WTC11 (cell line): ENCODE measurements at regions not wholly inside any gene's neighbourhood (a gene's known extent, or its start where the extent isn't known, plus 50 kb on each side); places are given as distances from the start of the nearest gene placed in this dataset.

Experiments
- ATAC-seq: fragments of 200-7000 bp; cut with Tn5 transposase; 2 replicates; pipeline ENCODE4 v1.10.0; 2021; ENCODE audit warnings: mild to moderate bottlenecking, moderate library complexity
- CTCF ChIA-PET: fragments of 300-600 bp; sonication (Branson Sonifier 250); formaldehyde crosslinking; loops from one replicate; lab custom pipeline; 2021; ENCODE audit warnings: antibody characterized with exemption; lab: Charles Lee
- POLR2A ChIA-PET: fragments of 350-600 bp; sonication (Branson Sonifier 250); formaldehyde crosslinking; loops from one replicate; lab custom pipeline; 2021; ENCODE audit warnings: antibody characterized with exemption; lab: Charles Lee
- DNase-seq: peaks from one replicate; pipeline ENCODE4 v3.0.0; 2021; ENCODE audit warnings: low spot score
- H3K27ac Mint-ChIP-seq: 2 replicates; pipeline ENCODE4 v1.8.0; 2021; ENCODE audit warnings: mixed read lengths
- H3K27me3 Mint-ChIP-seq: 2 replicates; pipeline ENCODE4 v1.8.0; 2021; ENCODE audit warnings: low read depth, mild to moderate bottlenecking, moderate library complexity, mixed read lengths
- H3K36me3 Mint-ChIP-seq: 2 replicates; pipeline ENCODE4 v1.8.0; 2021; ENCODE audit warnings: mixed read lengths
- H3K4me1 Mint-ChIP-seq: 2 replicates; pipeline ENCODE4 v1.8.0; 2022; ENCODE audit warnings: mixed read lengths
- H3K4me3 Mint-ChIP-seq: 2 replicates; pipeline ENCODE4 v1.8.0; 2021; ENCODE audit warnings: mild to moderate bottlenecking, moderate library complexity, mixed read lengths
- H3K9me3 Mint-ChIP-seq: 2 replicates; pipeline ENCODE4 v1.8.0; 2021; ENCODE audit warnings: mixed read lengths
- CBFB ChIP-seq: sonication (generic); formaldehyde crosslinking; IDR thresholded peaks from 2 replicates; pipeline ENCODE4 v1.8.1; 2022; ENCODE audit warnings: mild to moderate bottlenecking, low read depth, missing genetic modification reagents
- CREM ChIP-seq: sonication (generic); formaldehyde crosslinking; IDR thresholded peaks from 2 replicates; pipeline ENCODE4 v1.8.1; 2022; ENCODE audit warnings: mild to moderate bottlenecking, missing genetic modification reagents, moderate library complexity
- EMX1 ChIP-seq: fragments of 250-450 bp; sonication (Bioruptor Pico); IDR thresholded peaks from 2 replicates; pipeline ENCODE4 v1.8.0; 2021; ENCODE audit warnings: mild to moderate bottlenecking
- GABPB1 ChIP-seq: sonication (generic); formaldehyde crosslinking; IDR thresholded peaks from 2 replicates; pipeline ENCODE4 v1.8.1; 2023; ENCODE audit warnings: mild to moderate bottlenecking, missing genetic modification reagents
- KAT7 ChIP-seq: sonication (generic); formaldehyde crosslinking; IDR thresholded peaks from 2 replicates; pipeline ENCODE4 v1.8.1; 2023; ENCODE audit warnings: missing genetic modification reagents, mild to moderate bottlenecking, borderline replicate concordance
- MYBL2 ChIP-seq: sonication (generic); formaldehyde crosslinking; IDR thresholded peaks from 2 replicates; pipeline ENCODE4 v1.8.1; 2023; ENCODE audit warnings: mild to moderate bottlenecking, moderate library complexity, missing genetic modification reagents
- NR2C2 ChIP-seq: sonication (generic); formaldehyde crosslinking; IDR thresholded peaks from 2 replicates; pipeline ENCODE4 v1.8.0; 2022; ENCODE audit warnings: mild to moderate bottlenecking, missing genetic modification reagents
- NR3C1 ChIP-seq: sonication (generic); formaldehyde crosslinking; conservative IDR thresholded peaks from 2 replicates; pipeline ENCODE4 v1.8.1; 2023; ENCODE audit warnings: low read depth, mild to moderate bottlenecking, missing genetic modification reagents
- PRRX2 ChIP-seq: fragments of 250-450 bp; sonication (Bioruptor Pico); IDR thresholded peaks from 2 replicates; pipeline ENCODE4 v1.8.0; 2021; ENCODE audit warnings: mild to moderate bottlenecking
- ZBTB21 ChIP-seq: sonication (generic); formaldehyde crosslinking; IDR thresholded peaks from 2 replicates; pipeline ENCODE4 v1.8.1; 2023; ENCODE audit warnings: mild to moderate bottlenecking, missing genetic modification reagents, borderline replicate concordance
- ZNF416 ChIP-seq: fragments of 250-450 bp; sonication (Bioruptor Pico); IDR thresholded peaks from 2 replicates; pipeline ENCODE4 v1.9.0; 2021; ENCODE audit warnings: mild to moderate bottlenecking, inconsistent platforms
- TF ChIP-seq, protein P1 (sequence below): sonication (generic); formaldehyde crosslinking; conservative IDR thresholded peaks from 2 replicates; pipeline ENCODE4 v1.8.1; 2023; ENCODE audit warnings: mild to moderate bottlenecking, low read depth, missing genetic modification reagents, moderate library complexity
- TF ChIP-seq, protein P2 (sequence below): fragments of 250-450 bp; sonication (Bioruptor Pico); conservative IDR thresholded peaks from 2 replicates; pipeline ENCODE4 v1.9.0; 2021; ENCODE audit warnings: mild to moderate bottlenecking
- TF ChIP-seq, protein P3 (sequence below): sonication (generic); formaldehyde crosslinking; IDR thresholded peaks from 2 replicates; pipeline ENCODE4 v1.8.1; 2023; ENCODE audit warnings: mild to moderate bottlenecking, missing genetic modification reagents, moderate library complexity
- TF ChIP-seq, protein P4 (sequence below): sonication (generic); formaldehyde crosslinking; IDR thresholded peaks from 2 replicates; pipeline ENCODE4 v1.8.1; 2022; ENCODE audit warnings: missing genetic modification reagents, borderline replicate concordance
- TF ChIP-seq, protein P5 (sequence below): fragments of 250-450 bp; sonication (Bioruptor Pico); IDR thresholded peaks from 2 replicates; pipeline ENCODE4 v1.9.0; 2021; ENCODE audit warnings: moderate library complexity, mild to moderate bottlenecking, inconsistent platforms, borderline replicate concordance
- TF ChIP-seq, protein P6 (sequence below): sonication (generic); formaldehyde crosslinking; IDR thresholded peaks from 2 replicates; pipeline ENCODE4 v1.8.1; 2023; ENCODE audit warnings: mild to moderate bottlenecking, missing genetic modification reagents
- TF ChIP-seq, protein P7 (sequence below): sonication (generic); formaldehyde crosslinking; IDR thresholded peaks from 2 replicates; pipeline ENCODE4 v1.8.1; 2023; ENCODE audit warnings: mild to moderate bottlenecking, missing genetic modification reagents
- TF ChIP-seq, protein P8 (sequence below): sonication (generic); formaldehyde crosslinking; IDR thresholded peaks from 2 replicates; pipeline ENCODE4 v1.8.1; 2023; ENCODE audit warnings: mild to moderate bottlenecking, moderate library complexity, missing genetic modification reagents

DNA sequence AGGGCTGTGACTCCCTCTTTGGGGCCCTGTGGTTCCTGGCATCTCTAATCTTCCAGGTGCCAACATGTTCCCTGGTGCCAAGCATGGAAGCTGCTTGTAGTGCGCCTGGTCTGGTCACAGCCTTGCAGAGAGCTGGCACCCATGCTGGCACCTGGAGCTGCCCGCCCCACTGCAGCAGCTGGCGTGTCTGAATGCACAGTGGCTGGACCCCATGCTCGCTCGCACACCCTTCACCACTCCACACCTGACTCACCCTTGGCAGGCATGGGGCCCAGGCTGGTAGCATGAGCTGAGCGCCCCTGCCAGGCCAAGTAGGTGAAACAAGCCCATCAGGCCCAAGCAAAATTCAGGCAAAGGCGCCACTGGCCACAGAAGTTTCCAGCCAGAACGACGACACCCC, 119.1 kb downstream of the DNAAF6 start:
- ATAC-seq (no peak), DNase-seq (no peak)
- Mint-ChIP-seq H3K4me3 (peak overlapping the region; percentile 47; the same call in 1 of the 2 replicates), H3K27ac (no peak overlapping the region), H3K36me3 (no peaks in the 10 kb centered on the region), H3K27me3 (no peaks in the 10 kb centered on the region), H3K4me1 (peaks cover 2% of the 10 kb centered on the region; the same call in 1 of the 2 replicates), H3K9me3 (no peaks in the 10 kb centered on the region)
- POLR2A ChIA-PET, result no interaction called here
- TF ChIP-seq, protein P1, sequence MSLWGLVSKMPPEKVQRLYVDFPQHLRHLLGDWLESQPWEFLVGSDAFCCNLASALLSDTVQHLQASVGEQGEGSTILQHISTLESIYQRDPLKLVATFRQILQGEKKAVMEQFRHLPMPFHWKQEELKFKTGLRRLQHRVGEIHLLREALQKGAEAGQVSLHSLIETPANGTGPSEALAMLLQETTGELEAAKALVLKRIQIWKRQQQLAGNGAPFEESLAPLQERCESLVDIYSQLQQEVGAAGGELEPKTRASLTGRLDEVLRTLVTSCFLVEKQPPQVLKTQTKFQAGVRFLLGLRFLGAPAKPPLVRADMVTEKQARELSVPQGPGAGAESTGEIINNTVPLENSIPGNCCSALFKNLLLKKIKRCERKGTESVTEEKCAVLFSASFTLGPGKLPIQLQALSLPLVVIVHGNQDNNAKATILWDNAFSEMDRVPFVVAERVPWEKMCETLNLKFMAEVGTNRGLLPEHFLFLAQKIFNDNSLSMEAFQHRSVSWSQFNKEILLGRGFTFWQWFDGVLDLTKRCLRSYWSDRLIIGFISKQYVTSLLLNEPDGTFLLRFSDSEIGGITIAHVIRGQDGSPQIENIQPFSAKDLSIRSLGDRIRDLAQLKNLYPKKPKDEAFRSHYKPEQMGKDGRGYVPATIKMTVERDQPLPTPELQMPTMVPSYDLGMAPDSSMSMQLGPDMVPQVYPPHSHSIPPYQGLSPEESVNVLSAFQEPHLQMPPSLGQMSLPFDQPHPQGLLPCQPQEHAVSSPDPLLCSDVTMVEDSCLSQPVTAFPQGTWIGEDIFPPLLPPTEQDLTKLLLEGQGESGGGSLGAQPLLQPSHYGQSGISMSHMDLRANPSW (CRISPR knock-in tag), result no peak
- TF ChIP-seq ZNF416 (no peak), KAT7 (no peak), CBFB (CRISPR knock-in tag) (no peak), CREM (CRISPR knock-in tag) (no peak), GABPB1 (no peak)
- TF ChIP-seq, protein P2, sequence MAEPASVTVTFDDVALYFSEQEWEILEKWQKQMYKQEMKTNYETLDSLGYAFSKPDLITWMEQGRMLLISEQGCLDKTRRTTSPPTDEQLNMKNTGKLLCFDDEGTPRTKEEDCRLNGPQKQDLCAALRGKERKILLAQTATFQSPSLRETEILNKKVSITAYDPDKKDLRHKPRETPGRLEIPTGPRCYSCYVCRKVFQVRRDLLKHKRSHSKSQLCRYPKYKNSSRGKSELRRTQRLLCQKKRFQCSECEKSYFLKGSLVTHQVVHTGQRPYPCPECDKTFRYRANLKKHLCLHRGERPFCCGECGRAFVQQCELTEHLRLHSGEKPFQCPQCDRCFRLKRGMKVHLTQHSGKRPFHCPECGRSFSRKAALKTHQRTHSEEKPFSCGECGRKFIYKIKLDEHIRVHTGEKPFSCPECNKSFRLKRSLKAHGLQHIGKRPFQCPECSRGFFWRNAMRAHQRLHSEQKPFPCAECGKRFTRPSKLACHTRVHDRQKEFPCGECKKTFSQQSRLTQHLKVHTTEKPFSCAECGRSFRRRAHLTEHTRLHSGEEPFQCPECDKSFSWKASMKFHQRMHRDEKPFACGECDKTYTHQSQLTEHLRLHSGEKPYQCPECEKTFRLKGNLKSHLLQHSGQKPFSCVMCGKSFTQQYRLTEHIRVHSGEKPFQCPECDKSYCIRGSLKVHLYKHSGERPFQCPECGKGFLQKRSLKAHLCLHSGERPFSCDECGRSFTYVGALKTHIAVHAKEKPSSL (CRISPR knock-in tag), result no peak
- CTCF ChIA-PET, result interaction anchor here (0.8 to 2.0 kb wide), 8 partner anchors 12 to 326 kb away, joined by 3 to 17 read pairs (median 4); no protein-coding TSS in a partner anchor

DNA sequence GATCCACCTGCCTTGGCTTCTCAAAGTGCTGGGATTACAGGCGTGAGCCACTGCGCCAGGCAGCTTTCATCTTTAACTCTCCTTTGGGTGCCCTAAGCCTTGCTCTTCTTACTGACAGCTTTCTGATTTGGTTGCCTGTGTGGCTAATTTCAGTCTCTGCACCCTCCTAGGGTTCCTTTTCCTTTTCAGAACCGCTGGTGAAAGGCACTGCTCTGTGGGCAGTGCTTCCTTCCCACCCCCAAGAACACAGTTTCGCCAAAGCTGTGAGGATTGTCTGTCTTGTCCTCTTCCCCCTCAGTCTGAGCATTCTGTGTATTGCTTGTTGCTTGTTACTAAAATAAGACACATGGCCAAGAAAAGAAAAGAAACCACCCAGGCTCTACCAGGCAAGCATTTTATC, 101.4 kb upstream of the FRMPD3 start:
- H3K36me3 Mint-ChIP-seq, result peaks cover 14% of the 10 kb centered on the region
- no peak overlapping the region for H3K4me3 Mint-ChIP-seq
- H3K9me3 Mint-ChIP-seq, result peaks cover 17% of the 10 kb centered on the region
- peaks cover 13% of the 10 kb centered on the region for H3K4me1 Mint-ChIP-seq
- ChIA-PET POLR2A (interaction anchor here (0.7 kb wide), 1 partner anchor 735 kb away, joined by 3 read pairs; no protein-coding TSS in a partner anchor), CTCF (interaction anchor here (1.1 kb wide), 1 partner anchor 76 kb away, joined by 3 read pairs; no protein-coding TSS in a partner anchor)
- DNase-seq, result no peak
- peaks cover 9% of the 10 kb centered on the region for H3K27me3 Mint-ChIP-seq
- no peak overlapping the region for H3K27ac Mint-ChIP-seq
- ATAC-seq, result no peak
- TF ChIP-seq, protein P3, sequence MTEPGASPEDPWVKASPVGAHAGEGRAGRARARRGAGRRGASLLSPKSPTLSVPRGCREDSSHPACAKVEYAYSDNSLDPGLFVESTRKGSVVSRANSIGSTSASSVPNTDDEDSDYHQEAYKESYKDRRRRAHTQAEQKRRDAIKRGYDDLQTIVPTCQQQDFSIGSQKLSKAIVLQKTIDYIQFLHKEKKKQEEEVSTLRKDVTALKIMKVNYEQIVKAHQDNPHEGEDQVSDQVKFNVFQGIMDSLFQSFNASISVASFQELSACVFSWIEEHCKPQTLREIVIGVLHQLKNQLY (CRISPR knock-in tag), result no peak
- TF ChIP-seq NR2C2 (CRISPR knock-in tag) (no peak), EMX1 (CRISPR knock-in tag) (no peak), NR3C1 (CRISPR knock-in tag) (no peak), PRRX2 (no peak), MYBL2 (CRISPR knock-in tag) (no peak), ZBTB21 (no peak)
- TF ChIP-seq, protein P4, sequence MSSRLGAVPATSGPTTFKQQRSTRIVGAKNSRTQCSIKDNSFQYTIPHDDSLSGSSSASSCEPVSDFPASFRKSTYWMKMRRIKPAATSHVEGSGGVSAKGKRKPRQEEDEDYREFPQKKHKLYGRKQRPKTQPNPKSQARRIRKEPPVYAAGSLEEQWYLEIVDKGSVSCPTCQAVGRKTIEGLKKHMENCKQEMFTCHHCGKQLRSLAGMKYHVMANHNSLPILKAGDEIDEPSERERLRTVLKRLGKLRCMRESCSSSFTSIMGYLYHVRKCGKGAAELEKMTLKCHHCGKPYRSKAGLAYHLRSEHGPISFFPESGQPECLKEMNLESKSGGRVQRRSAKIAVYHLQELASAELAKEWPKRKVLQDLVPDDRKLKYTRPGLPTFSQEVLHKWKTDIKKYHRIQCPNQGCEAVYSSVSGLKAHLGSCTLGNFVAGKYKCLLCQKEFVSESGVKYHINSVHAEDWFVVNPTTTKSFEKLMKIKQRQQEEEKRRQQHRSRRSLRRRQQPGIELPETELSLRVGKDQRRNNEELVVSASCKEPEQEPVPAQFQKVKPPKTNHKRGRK (CRISPR knock-in tag), result no peak
- TF ChIP-seq, protein P5, sequence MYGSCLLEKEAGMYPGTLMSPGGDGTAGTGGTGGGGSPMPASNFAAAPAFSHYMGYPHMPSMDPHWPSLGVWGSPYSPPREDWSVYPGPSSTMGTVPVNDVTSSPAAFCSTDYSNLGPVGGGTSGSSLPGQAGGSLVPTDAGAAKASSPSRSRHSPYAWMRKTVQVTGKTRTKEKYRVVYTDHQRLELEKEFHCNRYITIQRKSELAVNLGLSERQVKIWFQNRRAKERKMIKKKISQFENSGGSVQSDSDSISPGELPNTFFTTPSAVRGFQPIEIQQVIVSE (CRISPR knock-in tag), result no peak
- TF ChIP-seq, protein P2 (CRISPR knock-in tag), result no peak
- TF ChIP-seq, protein P6, sequence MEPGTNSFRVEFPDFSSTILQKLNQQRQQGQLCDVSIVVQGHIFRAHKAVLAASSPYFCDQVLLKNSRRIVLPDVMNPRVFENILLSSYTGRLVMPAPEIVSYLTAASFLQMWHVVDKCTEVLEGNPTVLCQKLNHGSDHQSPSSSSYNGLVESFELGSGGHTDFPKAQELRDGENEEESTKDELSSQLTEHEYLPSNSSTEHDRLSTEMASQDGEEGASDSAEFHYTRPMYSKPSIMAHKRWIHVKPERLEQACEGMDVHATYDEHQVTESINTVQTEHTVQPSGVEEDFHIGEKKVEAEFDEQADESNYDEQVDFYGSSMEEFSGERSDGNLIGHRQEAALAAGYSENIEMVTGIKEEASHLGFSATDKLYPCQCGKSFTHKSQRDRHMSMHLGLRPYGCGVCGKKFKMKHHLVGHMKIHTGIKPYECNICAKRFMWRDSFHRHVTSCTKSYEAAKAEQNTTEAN (CRISPR knock-in tag), result no peak
- TF ChIP-seq, protein P7, sequence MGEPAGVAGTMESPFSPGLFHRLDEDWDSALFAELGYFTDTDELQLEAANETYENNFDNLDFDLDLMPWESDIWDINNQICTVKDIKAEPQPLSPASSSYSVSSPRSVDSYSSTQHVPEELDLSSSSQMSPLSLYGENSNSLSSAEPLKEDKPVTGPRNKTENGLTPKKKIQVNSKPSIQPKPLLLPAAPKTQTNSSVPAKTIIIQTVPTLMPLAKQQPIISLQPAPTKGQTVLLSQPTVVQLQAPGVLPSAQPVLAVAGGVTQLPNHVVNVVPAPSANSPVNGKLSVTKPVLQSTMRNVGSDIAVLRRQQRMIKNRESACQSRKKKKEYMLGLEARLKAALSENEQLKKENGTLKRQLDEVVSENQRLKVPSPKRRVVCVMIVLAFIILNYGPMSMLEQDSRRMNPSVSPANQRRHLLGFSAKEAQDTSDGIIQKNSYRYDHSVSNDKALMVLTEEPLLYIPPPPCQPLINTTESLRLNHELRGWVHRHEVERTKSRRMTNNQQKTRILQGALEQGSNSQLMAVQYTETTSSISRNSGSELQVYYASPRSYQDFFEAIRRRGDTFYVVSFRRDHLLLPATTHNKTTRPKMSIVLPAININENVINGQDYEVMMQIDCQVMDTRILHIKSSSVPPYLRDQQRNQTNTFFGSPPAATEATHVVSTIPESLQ, result no peak
- TF ChIP-seq, protein P8, sequence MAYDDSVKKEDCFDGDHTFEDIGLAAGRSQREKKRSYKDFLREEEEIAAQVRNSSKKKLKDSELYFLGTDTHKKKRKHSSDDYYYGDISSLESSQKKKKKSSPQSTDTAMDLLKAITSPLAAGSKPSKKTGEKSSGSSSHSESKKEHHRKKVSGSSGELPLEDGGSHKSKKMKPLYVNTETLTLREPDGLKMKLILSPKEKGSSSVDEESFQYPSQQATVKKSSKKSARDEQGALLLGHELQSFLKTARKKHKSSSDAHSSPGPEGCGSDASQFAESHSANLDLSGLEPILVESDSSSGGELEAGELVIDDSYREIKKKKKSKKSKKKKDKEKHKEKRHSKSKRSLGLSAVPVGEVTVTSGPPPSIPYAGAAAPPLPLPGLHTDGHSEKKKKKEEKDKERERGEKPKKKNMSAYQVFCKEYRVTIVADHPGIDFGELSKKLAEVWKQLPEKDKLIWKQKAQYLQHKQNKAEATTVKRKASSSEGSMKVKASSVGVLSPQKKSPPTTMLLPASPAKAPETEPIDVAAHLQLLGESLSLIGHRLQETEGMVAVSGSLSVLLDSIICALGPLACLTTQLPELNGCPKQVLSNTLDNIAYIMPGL (CRISPR knock-in tag), result no peak
